GM21528 (cell line): ENCODE measurements at regions not wholly inside any gene's neighbourhood (a gene's known extent, or its start where the extent isn't known, plus 50 kb on each side); places are given as distances from the start of the nearest gene placed in this dataset.
"Not testable (repeated sequence)": the region's sequence is repeated elsewhere in the genome, so short reads cannot be mapped to it uniquely, and the experiment has no call there.

Experiments used
- ATAC-seq: cut with Tn5 transposase; IDR thresholded peaks from one replicate; pipeline ENCODE4 v1.9.1; 2021; ENCODE audit warnings: mild to moderate bottlenecking, moderate library complexity; ENCODE audit not compliant: unreplicated experiment, low FRiP score

DNA sequence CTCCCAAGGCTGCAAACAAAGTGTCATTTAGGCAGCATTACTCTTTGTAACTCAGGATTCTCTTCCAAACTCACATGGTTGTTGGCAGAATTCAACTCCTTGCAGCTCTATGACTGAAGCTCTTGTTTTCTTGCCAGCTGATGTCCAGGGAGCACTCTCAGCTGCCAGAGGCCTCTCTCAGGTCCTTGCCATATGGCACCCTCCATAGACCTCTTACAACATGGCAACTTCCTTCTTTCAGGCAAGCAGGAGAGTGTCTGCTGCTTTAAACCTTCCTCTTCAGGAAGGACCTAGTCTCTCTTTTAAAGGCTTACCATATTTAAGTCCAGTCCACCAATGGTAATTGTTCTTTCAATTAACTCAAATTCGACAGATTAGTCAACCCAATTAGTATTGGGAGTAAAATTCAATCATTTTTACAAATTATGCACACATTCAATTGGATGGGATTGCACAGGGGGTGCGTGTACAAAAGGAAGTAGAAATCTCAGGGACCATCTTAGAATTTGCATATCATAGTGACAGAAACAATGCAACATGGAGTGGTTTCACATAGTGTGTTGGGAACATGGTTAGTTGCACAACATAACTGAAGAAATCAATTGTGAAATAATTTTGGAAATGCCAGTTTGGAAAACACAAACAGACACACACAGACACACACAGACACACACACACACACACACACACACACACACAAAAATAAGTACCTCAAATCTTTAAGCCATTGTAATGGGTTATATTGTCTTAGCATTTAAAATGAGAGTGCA is 893.5 kb upstream of the ZEB2 start:
- ATAC-seq = no peak

DNA sequence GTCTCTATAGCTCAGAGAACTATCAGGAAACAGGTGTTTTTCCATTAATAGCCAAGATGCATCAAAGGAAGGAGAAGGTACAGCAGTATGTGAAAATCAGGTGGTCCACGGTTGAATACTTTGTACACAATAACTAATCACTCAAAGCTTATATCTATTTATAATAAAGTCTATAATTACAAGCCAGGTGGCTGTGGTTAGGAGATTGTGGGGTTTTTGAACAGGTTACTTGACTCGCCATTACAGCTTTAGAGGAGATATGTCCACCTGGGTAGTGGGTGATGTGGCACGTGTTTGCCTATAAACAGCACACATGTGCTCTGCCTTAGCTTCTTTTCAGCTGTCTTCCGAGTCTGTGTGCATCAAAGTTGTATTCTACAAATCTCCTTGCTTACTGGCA is 892.2 kb upstream of the ZEB2 start:
- ATAC-seq = peak; percentile 52

DNA sequence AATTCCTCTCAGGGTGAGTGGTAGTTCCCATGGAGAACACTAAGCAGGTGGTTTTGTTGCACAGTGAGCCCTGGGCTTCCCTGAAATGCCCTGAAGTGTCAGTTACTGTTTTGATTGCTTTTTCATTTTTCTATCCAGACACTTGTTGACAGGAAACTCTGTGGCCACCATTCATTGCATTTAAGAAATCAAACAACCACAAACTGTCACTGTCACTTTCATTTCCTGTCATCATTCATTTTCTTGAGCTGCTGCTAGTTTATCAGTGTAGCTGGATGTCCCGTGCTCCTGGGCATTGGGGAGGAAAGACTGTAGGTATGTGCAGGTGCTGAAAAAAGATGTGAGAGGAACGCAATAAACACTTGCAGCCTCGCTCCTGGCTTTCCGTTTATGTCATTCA is 891.6 kb upstream of the ZEB2 start:
- ATAC-seq = peak; percentile 96

DNA sequence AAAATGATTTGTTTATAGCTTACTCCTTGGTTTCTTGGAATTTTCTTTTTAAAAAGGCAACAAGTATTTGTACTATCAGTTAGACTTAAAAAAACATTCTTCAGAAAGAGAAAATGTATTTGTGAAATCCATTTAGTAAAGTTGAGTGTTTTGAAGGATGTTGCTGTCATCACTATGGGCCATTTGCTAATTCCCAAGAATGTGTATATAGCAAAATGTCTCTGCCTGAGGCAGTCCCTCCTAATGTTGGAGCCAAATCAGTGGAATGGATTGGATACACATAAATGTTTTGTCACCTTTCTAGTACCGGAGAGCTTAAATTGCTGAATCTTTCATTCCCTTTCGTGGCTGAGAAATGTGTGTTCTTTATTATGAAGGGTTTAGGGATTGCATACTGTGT is 890.2 kb upstream of the ZEB2 start:
- ATAC-seq = no peak

DNA sequence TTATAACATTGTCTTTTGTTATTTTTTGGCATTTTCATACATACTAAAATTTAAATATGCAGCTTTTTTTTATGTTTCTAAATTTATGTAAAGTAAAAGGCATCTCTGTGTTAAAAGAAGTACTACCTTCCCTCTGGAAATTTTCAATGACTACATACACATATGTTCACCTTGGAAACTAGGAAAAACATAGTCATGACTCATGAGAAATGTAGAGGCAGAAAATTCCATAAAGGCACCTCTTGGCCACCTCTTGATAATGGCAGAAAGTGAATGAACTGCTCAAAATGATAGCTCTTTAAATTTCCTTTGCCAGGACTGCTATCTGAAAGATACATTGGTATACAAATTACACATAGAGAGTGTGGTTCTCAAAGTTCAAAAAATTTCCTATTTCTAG is 889.1 kb upstream of the ZEB2 start:
- ATAC-seq = no peak

DNA sequence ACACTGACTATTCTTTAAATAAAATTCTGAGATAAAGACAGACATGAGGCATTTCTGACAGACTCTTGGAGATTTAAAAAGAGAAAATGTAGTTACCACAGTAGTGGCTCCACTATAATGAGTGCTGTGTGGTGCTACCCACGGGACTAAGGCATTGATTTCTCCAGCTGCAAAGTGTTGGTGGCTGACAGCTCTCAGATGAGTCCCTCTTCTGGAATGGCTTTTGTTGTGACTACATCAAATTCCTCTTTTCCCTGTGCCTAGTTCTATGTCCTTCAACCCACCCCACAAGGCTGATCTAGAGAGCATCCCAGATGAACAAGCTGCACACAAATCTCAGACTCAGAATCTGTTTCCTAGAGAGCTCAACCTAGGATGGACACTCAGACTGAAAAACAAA is 884.8 kb upstream of the ZEB2 start:
- ATAC-seq = no peak

DNA sequence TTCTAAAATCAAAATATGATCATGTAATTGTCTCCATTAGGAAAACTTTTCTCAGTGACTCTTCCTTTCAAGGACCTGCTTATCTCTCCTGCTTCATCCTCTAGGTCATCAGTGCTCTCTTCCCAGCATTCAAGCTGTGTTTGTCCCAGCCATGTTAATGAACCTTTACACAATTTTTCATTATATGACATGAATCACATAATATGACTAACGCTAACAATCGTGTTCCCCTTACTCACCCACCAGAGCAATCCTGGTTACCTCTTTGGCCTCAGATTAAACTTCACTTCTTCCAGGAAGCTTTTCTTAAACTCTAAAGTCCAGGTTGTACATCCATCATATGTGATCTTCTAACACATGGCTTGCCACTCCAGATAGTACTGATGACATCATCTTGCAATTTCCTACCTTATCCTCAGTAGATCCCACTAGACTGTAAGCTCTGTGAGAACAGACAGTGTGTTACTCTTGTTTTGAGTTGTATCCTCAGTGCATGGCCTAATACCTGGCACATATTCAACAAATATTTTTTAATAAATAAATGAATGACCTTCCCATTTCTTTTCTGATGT is 882.9 kb upstream of the ZEB2 start:
- no peak for ATAC-seq

DNA sequence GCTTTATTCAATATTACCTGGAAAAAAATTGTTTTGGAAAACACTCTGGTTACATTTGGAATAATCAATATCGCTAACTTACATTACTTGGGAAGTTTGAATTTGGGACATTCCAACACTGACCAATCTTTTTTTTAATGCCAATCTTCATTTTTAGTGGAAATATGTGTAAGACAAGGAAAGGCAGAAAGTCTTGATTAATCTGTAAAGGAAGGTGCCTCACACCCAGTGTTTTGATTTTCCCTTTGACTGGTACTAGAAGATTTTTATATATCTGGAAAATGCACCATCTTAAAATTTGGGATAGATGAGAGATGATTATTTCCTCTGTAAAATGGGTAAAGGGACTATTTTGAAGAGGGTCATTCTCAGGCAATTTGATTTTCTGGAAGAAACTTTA is 879.2 kb upstream of the ZEB2 start:
- ATAC-seq = no peak

DNA sequence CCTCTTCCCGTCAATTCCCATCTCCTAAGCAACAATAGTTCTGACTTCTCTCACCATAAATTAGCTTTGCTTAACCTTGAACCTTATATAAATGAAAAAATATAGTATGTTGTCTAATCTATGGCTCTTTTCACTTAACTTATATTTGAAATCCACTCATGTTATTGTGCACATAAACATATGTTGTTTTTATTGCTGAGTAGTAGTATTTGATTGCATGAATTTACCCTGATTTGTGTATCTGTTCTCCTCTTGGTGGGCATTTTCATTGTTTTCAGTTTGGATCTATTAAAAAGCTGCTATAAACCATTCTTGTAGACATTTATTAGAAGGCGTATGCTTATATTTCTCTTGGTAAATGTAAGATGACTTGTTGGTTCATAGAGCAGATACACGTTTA is 874.3 kb upstream of the ZEB2 start:
- no peak for ATAC-seq

DNA sequence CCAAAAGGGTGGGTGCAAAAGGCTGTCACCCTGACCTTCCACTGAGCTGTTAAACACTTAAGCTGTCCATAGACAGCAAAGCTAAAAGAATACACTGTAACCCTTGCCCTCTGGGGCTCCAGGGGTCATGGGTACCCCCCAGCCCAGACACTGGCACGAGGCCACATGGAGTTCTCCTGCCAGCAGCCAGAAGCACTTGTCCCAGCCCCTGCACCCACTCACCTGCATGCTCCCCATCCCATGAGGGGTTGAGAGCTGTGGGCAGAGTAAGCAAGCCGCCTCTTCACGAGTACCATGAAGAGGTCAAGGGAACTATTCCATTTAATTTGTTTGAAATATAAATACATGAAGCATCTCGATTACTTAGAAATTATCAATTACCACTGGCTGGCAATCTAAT is 867.1 kb upstream of the ZEB2 start:
- no peak for ATAC-seq

DNA sequence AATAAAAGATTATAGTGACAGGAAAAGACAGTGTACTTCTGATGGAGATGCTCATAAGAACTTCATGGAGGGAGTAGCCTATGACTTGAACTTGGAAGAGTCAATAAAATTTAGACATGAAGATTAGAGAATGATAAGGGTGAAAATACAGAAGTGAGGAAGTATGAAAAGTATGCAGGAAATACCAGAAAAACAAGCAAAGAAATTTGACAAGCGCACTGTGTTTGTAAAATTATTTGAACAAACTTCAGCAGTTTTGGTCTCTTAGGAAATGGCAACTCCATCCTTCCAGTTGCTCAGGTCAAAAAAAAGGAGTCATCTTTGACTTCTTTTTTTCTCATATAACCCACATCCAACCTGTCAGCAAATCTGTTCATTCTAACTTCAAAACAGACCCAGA is 864.0 kb upstream of the ZEB2 start:
- ATAC-seq = no peak

DNA sequence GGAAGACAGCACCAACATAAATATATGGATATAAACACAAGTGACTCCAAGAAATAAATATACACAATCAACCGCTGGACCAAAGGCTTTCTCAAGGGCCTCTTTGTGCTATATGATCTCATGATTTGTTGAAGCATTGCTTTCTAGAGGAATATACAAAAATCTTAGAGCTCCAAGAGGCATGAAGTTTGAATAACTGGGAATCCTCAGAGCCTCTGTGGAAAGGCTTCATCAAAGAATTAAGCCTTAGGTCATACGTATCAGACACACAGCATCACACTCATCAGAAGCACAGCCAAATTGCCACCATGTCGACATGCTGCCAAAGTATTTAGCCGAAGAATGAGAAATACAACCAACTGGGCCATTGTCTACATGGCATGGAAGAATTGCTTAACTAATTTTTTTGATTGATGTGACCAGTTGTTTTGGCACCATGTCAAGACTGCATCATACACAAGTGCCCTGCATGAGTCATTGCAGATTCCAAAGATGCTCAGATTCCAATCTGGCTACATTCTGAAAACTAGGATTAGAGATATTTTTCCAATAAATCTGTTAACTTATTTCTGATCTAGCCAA is 860.6 kb upstream of the ZEB2 start:
- ATAC-seq = no peak

DNA sequence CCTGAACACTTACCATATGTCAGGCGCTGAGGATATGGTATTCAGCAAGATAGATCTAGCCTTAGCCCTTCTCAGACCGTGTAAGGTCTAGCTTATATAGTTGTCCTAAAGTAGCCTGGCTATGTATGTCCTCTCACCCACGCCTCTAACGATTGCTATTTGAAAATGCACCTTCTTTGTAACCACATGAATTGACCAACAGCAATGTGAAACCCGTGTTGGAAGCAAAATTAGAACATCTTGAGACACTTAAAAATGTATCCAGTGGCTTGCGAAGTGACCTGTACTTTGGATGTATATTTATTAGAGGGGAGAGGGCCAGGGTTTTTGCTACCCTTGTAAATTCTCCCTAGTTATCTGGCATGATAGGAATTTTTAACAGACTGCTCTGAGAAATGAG is 860.0 kb upstream of the ZEB2 start:
- no peak for ATAC-seq

DNA sequence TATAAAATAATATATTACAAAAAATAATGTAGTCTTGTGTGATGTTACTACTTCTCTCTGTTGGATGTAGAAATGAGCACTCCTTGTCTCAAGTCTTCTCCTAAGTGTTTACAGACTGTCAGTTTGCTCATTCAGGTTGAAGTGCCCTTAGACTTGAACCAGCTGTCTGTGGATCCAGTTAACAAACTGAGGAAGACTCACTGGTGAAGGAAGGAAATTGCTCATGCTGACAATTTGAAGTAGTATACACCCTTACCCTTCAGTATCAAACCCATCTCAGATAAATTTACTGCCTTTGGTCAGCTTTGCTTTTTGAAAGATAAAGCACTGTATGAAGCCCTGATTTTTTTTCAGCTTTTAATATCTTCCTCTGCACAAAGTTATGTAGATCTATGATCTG is 854.2 kb upstream of the ZEB2 start:
- no peak for ATAC-seq

DNA sequence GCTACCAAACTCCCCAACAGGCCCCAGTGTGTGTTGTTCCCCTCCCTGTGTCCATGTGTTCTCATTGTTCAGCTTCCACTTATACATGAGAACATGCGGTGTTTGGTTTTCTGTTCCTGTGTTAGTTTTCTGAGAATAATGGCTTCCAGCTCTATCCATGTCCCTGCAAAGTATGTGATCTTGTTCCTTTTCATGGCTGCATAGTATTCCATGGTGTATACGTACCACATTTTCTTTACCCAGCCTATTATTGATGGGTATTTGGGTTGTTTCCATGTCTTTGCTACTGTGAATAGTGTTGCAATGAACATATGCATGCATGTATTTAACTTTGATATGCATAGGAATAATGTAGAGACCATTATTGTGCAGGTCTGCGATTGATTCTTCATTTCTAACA is 847.4 kb upstream of the ZEB2 start:
- ATAC-seq = not testable (repeated sequence)

DNA sequence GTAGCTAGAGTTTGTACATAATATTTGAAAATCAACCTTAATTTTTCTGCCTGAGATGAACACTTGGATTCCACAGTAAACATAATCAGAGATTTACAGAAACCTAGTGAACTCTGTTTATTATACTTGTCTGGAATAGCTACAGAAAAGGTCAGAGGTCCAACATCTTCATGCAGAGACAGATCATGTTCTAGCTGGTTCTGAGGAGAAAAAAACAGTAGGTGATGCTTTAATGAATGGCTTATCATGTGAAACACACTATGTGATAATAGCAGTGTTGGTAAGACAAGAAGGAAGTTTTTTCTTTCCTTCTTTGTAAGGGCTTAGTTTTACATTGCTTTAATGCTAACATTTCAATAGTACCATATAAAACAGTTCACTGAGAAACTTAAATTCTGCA is 846.4 kb upstream of the ZEB2 start:
- ATAC-seq = no peak

DNA sequence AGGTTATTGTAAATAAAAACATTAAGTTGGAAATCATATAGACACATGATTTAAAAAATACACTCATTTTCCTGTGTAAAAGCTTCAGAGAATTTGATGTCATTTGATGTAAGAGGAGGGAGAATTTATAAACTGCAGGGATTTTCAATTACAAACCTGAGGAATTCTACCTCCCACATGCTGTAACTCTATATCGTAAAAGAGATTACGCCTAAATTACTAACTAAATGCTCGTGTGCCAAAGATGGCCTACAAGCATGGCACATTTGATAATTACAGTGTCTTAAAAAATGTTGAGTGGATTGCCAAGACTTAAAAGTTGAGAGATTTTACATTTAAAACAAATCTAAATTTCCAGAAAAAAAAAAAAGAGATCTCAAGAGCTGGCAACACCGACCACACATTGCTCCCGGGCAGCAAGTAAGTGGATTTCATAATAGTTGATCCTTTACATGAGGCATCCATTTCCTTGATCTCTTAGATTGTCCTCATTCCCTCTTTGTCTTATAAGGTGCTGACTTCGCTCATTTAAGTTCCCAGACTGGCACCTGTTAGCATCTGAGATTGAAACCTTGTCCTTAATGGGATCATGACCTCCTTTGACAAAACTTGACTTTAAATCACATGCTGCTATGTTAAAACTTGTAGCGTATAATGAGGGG is 840.3 kb upstream of the ZEB2 start:
- ATAC-seq = no peak

DNA sequence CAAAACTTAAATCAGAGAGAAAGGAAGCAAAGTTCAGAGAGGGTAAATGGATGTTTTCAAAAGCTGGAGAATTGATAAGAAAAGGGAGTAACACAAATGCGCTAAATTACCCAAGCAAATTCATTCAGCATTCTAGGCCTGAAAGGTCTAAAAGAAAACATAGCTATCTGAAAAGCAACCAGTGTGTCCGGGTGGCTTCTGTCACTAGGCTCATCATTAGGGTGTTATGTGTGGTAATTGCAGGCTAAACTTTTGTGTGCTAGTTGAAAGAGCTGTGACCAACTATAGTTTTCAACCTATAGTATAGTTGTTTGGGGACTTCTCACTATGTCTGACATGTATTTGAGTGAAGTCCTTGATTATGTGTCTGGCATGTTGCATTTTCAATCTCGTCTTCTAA is 839.6 kb upstream of the ZEB2 start:
- no peak for ATAC-seq

DNA sequence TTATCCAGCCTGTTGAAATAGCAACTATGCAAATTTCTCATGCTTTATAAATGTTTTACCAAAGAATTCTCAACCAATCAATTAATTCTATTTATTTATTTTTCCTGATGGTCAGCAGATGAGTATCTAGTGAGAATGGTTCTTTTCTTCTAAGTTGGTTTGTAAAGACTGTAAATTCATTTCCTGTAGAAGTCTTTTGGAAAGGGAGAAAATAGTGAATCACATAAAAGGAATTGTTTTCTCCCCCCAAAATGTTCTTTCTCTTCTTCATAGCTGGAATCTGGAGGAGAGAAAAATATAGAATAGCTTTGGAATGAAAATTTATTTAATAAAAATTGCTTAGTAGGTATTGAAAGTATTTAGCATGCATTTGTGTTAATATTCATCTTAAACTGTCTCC is 836.1 kb upstream of the ZEB2 start:
- no peak for ATAC-seq

DNA sequence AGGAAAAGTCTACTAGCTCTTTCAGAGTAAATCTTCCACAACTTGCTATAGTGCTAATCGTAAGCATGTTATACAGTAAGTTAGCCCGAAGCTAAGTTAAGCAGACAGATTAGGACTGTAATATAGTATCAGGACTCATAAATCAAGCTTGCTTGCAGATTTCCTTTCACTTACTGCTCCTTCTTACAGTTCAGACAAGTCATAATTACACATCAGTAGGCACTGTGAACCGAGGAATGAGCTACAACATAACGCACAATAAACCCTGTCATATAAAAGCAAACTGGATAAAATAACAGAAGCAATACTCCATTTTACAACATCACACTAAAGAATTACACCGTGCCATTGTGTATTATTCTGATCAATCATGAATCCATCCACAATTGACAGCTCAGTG is 832.6 kb upstream of the ZEB2 start:
- no peak for ATAC-seq

DNA sequence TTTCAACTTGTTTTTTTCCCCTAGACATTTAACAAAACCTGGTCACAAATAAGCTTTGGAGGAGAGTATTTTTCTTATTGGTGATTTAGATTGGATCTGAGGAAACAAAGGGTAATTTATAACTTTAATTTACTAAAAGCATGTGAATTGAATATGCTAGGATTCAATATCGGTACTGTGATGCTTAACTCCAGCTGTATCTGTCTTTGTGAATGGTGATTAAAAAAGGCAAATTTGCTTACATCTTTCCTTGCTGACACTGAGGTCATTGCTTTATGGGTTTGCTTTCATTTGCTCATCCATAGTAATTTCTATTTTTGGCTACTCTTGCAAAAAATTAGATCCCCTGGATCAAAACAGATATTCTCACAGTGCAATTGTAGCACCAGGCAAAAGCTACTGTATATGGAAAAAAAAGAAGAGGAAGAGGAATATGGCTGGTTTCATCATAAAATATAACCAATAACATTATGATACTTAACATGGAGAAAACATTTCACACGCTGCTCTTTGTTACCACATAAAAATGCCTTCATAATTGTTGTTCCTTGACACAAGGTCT is 832.0 kb upstream of the ZEB2 start:
- ATAC-seq = no peak
